ENCODE measurements at regions not wholly inside any gene's neighbourhood (a gene's known extent, or its start where the extent isn't known, plus 50 kb on each side); places are given as distances from the start of the nearest gene placed in this dataset.

GRCh38 chr2:120596191-120596811 is 139.4 kb upstream of the GLI2 start:
- TF ChIP-seq CTCF (IDR thresholded peaks at IDR 0.05; ENCODE audit: low read length) (no peak), EZH2 (IDR thresholded peaks at IDR 0.05; ENCODE audit: borderline replicate concordance, low read length) (no peak)

Data from OCI-LY1 (cell line).